WI38 (cell line): ENCODE measurements at regions not wholly inside any gene's neighbourhood (a gene's known extent, or its start where the extent isn't known, plus 50 kb on each side); places are given as distances from the start of the nearest gene placed in this dataset.

Source experiments
- H3K4me3 ChIP-seq: 2 replicates; pipeline ENCODE4 v1.5.1; 2011; ENCODE audit warnings: low read depth, mild to moderate bottlenecking, control low read depth, low read length
- TF ChIP-seq, protein P1 (sequence below): IDR thresholded peaks from 2 replicates; pipeline ENCODE4 v1.5.1; 2012; ENCODE audit warnings: low read depth, mild to moderate bottlenecking, control low read depth, low read length

DNA sequence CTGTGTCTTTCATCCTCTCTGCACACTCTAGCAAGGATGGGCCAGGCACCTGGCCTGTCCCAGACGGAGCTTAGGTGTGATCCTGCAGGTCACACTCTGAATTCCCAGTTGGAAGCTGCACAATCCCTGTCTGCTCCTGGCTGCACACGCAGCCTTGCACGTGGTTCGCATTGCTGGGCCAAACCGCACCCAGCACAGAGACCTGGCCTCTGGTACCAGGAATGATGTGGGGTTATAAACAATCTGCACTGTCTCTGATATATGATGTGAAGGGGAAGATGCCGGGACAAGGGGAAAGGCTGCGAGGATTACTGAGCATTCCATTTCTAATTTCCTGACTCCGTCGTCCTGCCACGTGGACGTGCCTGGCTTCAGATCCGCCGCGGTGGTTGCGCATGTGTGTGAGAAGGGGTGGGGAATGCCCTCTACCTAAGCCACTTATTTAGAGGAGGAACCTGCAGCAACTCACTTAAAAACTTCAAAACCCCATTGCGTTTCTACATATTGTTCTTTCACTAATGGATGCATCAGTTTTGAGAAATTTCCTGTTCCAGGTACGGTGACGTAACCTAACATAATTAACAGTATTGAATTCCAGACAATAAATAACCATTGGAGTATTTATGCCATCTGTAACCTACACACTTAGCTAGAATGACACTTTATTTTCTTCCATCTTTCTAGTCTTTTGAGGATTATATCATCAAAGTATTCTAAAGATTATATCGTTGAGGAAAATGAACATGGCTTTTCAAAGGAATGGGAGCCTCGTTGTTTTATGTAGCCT is 559.7 kb upstream of the MGMT start:
- TF ChIP-seq, protein P1, sequence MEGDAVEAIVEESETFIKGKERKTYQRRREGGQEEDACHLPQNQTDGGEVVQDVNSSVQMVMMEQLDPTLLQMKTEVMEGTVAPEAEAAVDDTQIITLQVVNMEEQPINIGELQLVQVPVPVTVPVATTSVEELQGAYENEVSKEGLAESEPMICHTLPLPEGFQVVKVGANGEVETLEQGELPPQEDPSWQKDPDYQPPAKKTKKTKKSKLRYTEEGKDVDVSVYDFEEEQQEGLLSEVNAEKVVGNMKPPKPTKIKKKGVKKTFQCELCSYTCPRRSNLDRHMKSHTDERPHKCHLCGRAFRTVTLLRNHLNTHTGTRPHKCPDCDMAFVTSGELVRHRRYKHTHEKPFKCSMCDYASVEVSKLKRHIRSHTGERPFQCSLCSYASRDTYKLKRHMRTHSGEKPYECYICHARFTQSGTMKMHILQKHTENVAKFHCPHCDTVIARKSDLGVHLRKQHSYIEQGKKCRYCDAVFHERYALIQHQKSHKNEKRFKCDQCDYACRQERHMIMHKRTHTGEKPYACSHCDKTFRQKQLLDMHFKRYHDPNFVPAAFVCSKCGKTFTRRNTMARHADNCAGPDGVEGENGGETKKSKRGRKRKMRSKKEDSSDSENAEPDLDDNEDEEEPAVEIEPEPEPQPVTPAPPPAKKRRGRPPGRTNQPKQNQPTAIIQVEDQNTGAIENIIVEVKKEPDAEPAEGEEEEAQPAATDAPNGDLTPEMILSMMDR, result no peak
- H3K4me3 ChIP-seq, result no peak overlapping the region

DNA sequence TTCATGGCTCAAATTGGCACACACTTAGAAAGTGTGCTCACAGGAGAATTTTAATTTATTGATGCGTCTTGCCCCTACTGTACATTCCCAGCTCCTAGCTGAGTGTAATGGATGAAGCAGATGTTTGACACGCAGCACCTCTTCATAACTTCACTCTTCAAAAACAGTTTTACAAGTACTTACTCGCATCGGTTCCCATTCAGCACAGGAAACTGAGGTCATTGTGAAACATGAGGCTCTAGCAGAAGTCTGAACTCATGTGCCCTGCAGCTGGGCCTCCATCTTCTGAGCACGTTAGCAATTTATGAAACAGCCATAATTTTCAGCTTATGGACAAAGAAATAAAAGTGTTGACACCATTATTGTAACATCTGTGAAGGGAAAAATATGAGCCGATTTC is 558.9 kb upstream of the MGMT start:
- TF ChIP-seq, protein P1, result no peak
- no peak overlapping the region for H3K4me3 ChIP-seq

DNA sequence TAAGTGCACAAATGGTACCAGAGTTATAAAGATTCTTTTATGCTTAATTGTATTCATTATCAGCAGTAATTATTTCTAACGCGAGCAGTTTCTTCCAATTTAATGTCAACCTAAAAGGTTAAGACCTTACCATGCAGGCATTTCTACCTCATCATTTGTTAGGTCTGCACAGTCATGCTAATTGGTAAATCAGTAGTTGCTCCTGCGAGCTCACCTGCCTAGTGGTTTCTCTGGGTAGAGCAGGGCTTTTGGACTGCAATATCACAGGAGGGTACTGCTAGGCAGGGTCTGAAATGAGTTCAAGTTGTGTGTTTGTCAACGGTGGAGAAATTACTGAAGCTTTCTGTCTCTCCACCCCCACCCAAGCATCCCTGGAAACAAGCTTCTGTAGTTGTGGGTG is 558.5 kb upstream of the MGMT start:
- TF ChIP-seq, protein P1, result no peak
- no peak overlapping the region for H3K4me3 ChIP-seq

DNA sequence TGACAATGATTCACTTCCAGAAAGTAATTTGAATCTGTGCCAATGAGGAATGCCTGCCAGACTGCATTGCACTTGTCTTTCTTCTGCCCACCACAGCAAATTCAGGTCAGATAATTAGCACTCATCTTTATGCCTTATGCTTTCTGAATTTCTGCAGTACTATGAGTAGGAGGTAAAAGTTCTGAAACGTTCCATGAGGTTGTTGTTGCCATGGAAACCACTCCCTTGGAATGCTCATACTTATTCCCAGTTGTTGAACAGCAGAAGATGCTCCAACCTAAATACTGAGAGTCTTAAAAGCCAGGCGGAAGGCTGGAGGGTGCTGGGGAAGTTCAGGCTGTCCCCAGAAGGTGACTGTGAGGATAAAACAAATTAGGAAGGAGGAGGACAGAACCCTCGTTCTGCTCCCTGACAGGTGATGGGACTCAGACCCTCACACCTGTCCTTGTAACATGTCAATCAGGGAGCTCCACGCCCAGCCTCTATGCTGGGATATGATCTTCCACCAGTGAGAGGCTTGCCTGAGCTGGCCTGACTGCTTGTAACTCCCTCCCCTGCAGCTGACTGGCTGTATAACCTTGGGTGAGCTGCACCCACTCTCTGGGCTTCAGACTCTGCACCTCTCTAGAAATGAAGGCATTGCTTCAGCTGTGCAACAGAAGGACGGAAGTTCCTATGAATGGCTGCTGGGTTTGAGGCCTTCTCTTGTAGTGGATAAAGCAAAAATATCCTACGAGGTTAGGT is 554.3 kb upstream of the MGMT start:
- no peak overlapping the region for H3K4me3 ChIP-seq
- TF ChIP-seq, protein P1, result no peak

DNA sequence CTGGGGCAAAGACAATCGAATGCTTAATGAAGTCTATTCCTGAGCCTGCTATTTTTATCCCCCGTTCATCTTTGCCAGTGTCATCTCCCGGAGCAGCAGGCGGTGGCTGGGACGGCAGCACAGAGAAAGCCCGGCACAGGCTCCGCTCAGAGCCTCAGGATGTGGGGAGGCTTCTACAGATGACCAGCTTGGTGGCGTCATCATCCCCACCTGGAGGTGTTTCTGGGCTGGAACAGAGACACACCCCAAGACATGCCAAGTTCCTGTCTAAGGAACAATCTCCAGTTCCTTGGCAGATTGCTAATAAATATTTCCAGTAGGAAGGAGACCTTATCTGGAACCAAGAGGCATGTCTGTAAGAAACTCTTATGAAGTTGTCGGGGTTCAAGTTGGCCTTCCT is 552.4 kb upstream of the MGMT start:
- no peak overlapping the region for H3K4me3 ChIP-seq
- TF ChIP-seq, protein P1, result no peak

DNA sequence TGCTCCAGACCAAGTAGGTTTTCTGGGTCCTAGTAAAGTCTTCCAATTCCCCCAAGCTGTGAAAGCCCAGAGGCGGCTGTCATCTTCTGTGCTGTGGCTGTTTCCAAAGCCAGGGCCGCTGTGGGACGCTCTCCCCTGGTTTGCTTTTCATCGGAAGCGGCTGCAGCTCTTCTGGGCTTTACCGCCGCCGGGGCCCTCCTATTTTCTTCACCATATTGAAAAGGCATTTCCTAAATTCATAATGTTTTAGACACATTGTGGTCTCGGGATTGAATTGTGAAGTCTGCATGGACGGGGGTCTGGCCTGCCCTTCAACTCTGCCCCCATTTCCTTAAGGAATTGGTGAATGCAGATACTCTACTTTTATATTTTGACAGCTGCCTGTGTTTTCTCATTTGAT is 551.4 kb upstream of the MGMT start:
- TF ChIP-seq, protein P1, result no peak
- no peak overlapping the region for H3K4me3 ChIP-seq

DNA sequence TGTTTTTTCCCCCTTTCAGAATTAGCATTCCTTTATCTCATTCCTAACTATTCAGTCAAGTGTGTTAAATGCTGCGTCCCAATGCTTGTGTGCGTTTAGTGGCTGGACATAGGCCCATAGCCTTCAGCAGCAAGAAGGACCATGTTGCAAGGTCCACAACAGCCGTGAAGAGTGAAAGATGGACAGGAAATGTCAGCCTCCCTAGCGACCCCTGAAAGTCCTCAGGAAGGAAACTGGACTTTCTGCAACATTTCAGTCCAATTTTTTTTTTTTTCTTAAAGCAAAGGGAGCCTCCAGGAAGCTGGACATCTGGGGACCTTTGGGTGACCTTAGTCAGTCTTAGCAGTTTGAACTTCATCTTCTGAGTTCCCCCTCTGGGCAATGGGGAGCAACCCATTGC is 550.7 kb upstream of the MGMT start:
- TF ChIP-seq, protein P1, result no peak
- H3K4me3 ChIP-seq, result no peak overlapping the region
